Stomach (tissue), 8 donors: ENCODE measurements at regions not wholly inside any gene's neighbourhood (a gene's known extent, or its start where the extent isn't known, plus 50 kb on each side); places are given as distances from the start of the nearest gene placed in this dataset.

ENCODE experiments used
- DNase-seq, 2 donors: peaks; one replicate each; pipeline versions ENCODE4 v3.0.0 to v3.0.0-alpha.2; 2013 to 2019
- H3K27ac ChIP-seq, 5 donors: fragments of 200-600 bp in 4 of 5; sonication (generic) in 4 of 5; one replicate each; pipeline ENCODE4 v1.5.1; 2013 to 2019; ENCODE audit warnings: mild to moderate bottlenecking in 1 of 5, moderate library complexity in 1 of 5
- H3K27me3 ChIP-seq, 3 donors: fragments of 200-600 bp; sonication (generic); one replicate each; pipeline ENCODE4 v1.5.1; 2017 to 2019; ENCODE audit warnings: mixed run types in 1 of 3
- H3K36me3 ChIP-seq, 4 donors: fragments of 200-600 bp; sonication (generic); 1 replicate in 3 of 4; 2 replicates in 1 of 4; pipeline ENCODE4 v1.5.1; 2016 to 2019
- H3K4me1 ChIP-seq, 4 donors: fragments of 200-600 bp; sonication (generic); one replicate each; pipeline ENCODE4 v1.5.1; 2016 to 2019
- H3K4me3 ChIP-seq, 4 donors: fragments of 200-600 bp; sonication (generic) in 3 of 4; one replicate each; pipeline ENCODE4 v1.5.1; 2016 to 2019; ENCODE audit warnings: mild to moderate bottlenecking in 1 of 4
- H3K9me3 ChIP-seq, 4 donors: fragments of 200-600 bp; sonication (generic); one replicate each; pipeline ENCODE4 v1.5.1; 2016 to 2019
- EP300 ChIP-seq: sonication (generic); formaldehyde crosslinking; IDR thresholded peaks from one replicate; pipeline ENCODE4 v1.6.1; 2017; ENCODE audit warnings: antibody characterized with exemption
- POLR2A ChIP-seq, 4 donors: fragments of 450-650 bp; IDR thresholded peaks; one replicate each; pipeline ENCODE4 v1.6.1; 2016; ENCODE audit warnings: antibody characterized with exemption in 4 of 4, control low read depth in 2 of 4, mild to moderate bottlenecking in 1 of 4, moderate library complexity in 1 of 4
- POLR2AphosphoS5 ChIP-seq, 3 donors: sonication (generic); formaldehyde crosslinking; IDR thresholded peaks; one replicate each; pipeline ENCODE4 v1.6.1; 2016; ENCODE audit warnings: antibody characterized with exemption in 3 of 3
- WGBS, 5 donors: extraction: QIAGEN DNeasy Blood & Tissue Kit in 3 of 5; methylation state at CpG; one replicate each; pipeline versions ENCODE4 v1.1.5 to v1.1.7; 2013 to 2018; 5-methylcytosine and 5-hydroxymethylcytosine counted together
- intact Hi-C: fragments of 100-400 bp; cut with DNase I; formaldehyde crosslinking; loops from one replicate; pipeline ENCODE4 v1.15.1; 2023; ENCODE audit warnings: low total_unique reads
- TF ChIP-seq, protein P1 (sequence below), 7 experiments: fragments of 450-650 bp in 4 of 7; fragments of 200-600 bp in 3 of 7; sonication (generic) in 3 of 7; IDR thresholded peaks; one replicate each; pipeline ENCODE4 v1.5.1; 2016 to 2019; ENCODE audit warnings: antibody characterized with exemption in 7 of 7, control low read depth in 2 of 7, mild to moderate bottlenecking in 1 of 7
- donor health status: healthy with polysubstance abuse.
- donor health status: Bipolar disorder and iron deficiency.
- donor health status: healthy.

DNA sequence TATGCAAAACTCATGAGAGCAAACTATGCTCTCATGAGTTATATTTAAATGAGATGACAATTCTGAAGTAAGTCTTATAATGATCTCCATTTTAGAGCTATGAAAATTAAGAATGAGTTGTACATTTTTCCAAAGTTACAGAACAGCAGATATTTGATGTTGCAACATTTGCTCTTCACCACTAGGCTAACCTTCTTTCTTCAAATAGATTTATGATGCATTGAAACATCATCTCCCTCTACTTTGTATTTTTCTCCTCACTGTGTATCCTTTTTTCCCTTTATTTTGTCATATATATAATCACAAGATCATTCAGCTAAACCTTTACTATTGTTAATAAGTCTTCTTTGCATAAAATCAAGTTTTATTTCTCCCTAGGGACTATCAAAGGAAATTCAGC is 497.7 kb upstream of the TYRP1 start:
- H3K4me3 ChIP-seq: no peak overlapping the region
- no peaks in the 10 kb centered on the region for H3K27me3 ChIP-seq
- no peak for DNase-seq
- no peak for TF ChIP-seq POLR2A (IDR thresholded peaks at IDR 0.05)
- TF ChIP-seq EP300: no peak
- no peak for TF ChIP-seq POLR2AphosphoS5 (IDR thresholded peaks at IDR 0.05)
- TF ChIP-seq, protein P1, sequence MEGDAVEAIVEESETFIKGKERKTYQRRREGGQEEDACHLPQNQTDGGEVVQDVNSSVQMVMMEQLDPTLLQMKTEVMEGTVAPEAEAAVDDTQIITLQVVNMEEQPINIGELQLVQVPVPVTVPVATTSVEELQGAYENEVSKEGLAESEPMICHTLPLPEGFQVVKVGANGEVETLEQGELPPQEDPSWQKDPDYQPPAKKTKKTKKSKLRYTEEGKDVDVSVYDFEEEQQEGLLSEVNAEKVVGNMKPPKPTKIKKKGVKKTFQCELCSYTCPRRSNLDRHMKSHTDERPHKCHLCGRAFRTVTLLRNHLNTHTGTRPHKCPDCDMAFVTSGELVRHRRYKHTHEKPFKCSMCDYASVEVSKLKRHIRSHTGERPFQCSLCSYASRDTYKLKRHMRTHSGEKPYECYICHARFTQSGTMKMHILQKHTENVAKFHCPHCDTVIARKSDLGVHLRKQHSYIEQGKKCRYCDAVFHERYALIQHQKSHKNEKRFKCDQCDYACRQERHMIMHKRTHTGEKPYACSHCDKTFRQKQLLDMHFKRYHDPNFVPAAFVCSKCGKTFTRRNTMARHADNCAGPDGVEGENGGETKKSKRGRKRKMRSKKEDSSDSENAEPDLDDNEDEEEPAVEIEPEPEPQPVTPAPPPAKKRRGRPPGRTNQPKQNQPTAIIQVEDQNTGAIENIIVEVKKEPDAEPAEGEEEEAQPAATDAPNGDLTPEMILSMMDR (IDR thresholded peaks at IDR 0.05): no peak
- no peaks in the 10 kb centered on the region for H3K4me1 ChIP-seq
- no peaks in the 10 kb centered on the region for H3K9me3 ChIP-seq
- no peaks in the 10 kb centered on the region for H3K36me3 ChIP-seq
- intact Hi-C loops: no loop called here
- H3K27ac ChIP-seq: no peak overlapping the region

GRCh38 chr9:12204512-12204911 is 488.7 kb upstream of the TYRP1 start:
- no peak for DNase-seq
- Histone ChIP-seq H3K36me3 (no peaks in the 10 kb centered on the region), H3K27me3 (no peaks in the 10 kb centered on the region), H3K4me1 (no peaks in the 10 kb centered on the region), H3K27ac (no peak overlapping the region), H3K4me3 (no peak overlapping the region), H3K9me3 (no peaks in the 10 kb centered on the region)
- intact Hi-C loops: no loop called here
- TF ChIP-seq POLR2A (IDR thresholded peaks at IDR 0.05): no peak
- no peak for TF ChIP-seq POLR2AphosphoS5 (IDR thresholded peaks at IDR 0.05)
- TF ChIP-seq, protein P1 (IDR thresholded peaks at IDR 0.05): no peak
- TF ChIP-seq EP300: no peak
- 60 to 68% (median 62%) methylated on average over 4 of the region's 4 CpGs for WGBS, 5 donors

GRCh38 chr9:12212860-12213259 is 480.3 kb upstream of the TYRP1 start:
- Histone ChIP-seq H3K4me1 (no peaks in the 10 kb centered on the region), H3K27ac (no peak overlapping the region), H3K4me3 (no peak overlapping the region), H3K9me3 (peaks cover 0 to 6% (median 0%) of the 10 kb centered on the region in 4 donors), H3K36me3 (no peaks in the 10 kb centered on the region), H3K27me3 (no peaks in the 10 kb centered on the region)
- intact Hi-C loops: no loop called here
- TF ChIP-seq EP300 (no peak), POLR2A (IDR thresholded peaks at IDR 0.05) (no peak), POLR2AphosphoS5 (IDR thresholded peaks at IDR 0.05) (no peak)
- DNase-seq: no peak
- 32 to 49% (median 44%) methylated on average over 3 of the region's 3 CpGs for WGBS, 5 donors

DNA sequence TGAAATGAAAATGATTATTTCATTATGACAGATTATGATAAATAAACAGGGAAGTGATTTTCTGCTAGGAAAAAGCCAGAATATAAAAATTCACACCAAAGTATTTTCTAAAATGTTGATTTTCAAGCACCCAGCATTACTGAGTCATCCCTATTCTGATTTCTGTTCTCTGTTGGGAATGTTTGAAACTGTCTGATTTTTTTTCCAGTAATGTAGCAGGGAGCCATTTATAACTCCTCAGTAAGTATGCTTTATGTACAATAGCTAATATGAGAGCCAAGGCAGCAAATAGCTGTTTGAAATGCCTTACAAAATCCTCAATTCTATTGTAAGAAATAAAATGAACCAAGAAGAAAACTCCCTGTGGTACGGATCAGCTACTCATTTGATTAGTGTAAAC is 471.7 kb upstream of the TYRP1 start:
- Histone ChIP-seq H3K4me3 (no peak overlapping the region), H3K4me1 (no peaks in the 10 kb centered on the region), H3K36me3 (no peaks in the 10 kb centered on the region), H3K9me3 (no peaks in the 10 kb centered on the region), H3K27me3 (no peaks in the 10 kb centered on the region), H3K27ac (no peak overlapping the region)
- WGBS, 5 donors: 25 to 66% (median 63%) methylated on average over 1 of the region's 1 CpG
- TF ChIP-seq, protein P1 (IDR thresholded peaks at IDR 0.05): no peak
- TF ChIP-seq POLR2AphosphoS5 (IDR thresholded peaks at IDR 0.05) (no peak), POLR2A (IDR thresholded peaks at IDR 0.05) (no peak), EP300 (no peak)
- intact Hi-C loops: no loop called here
- DNase-seq: no peak

DNA sequence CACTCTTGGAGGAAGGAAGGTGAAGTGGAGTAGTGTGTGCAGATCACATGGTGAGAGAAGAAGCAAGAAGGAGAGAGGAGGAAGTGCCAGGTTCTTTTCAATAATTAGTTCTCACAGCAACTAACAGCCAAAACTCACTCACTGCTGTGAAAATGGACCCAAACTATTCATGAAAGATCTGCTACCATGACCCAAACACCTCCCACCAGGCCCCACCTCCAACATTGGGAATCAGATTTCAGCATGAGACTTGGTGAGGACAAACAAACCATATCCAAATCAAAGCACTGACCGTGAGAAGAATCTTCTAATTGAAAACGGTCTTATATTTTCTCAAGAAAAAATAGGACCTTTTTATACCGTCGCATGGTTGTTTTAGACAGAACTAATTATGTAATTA is 468.7 kb upstream of the TYRP1 start:
- H3K4me1 ChIP-seq: no peaks in the 10 kb centered on the region
- intact Hi-C loops: no loop called here
- H3K27me3 ChIP-seq: no peaks in the 10 kb centered on the region
- H3K27ac ChIP-seq: no peak overlapping the region
- H3K9me3 ChIP-seq: no peaks in the 10 kb centered on the region
- H3K36me3 ChIP-seq: no peaks in the 10 kb centered on the region
- H3K4me3 ChIP-seq: no peak overlapping the region
- DNase-seq: no peak
- TF ChIP-seq EP300: no peak
- no peak for TF ChIP-seq POLR2A (IDR thresholded peaks at IDR 0.05)
- TF ChIP-seq, protein P1 (IDR thresholded peaks at IDR 0.05): no peak
- TF ChIP-seq POLR2AphosphoS5 (IDR thresholded peaks at IDR 0.05): no peak
- WGBS, 5 donors: 47 to 57% (median 55%) methylated on average over 4 of the region's 4 CpGs
